HEK293 (cell line): ENCODE measurements at regions not wholly inside any gene's neighbourhood (a gene's known extent, or its start where the extent isn't known, plus 50 kb on each side); places are given as distances from the start of the nearest gene placed in this dataset.
"Not testable (repeated sequence)": the region's sequence is repeated elsewhere in the genome, so short reads cannot be mapped to it uniquely, and the experiment has no call there.

ENCODE experiments used
- CTCF ChIA-PET: fragments of 350-600 bp; formaldehyde crosslinking; extraction: SDS; loops from one replicate; lab custom pipeline; 2021; ENCODE audit warnings: antibody characterized with exemption; lab: Yijun Ruan, JAX
- POLR2A ChIA-PET: fragments of 300-600 bp; formaldehyde crosslinking; extraction: SDS; loops from one replicate; lab custom pipeline; 2020; ENCODE audit warnings: antibody characterized with exemption, inconsistent platforms; lab: Yijun Ruan, JAX
- H3K27ac ChIP-seq: fragments of 200-500 bp; sonication (Bioruptor generic); 2 replicates; pipeline ENCODE4 v1.5.1; 2014; ENCODE audit warnings: low read depth, low read length, control low read depth, inconsistent platforms; ENCODE audit errors: extremely low read depth
- H3K36me3 ChIP-seq, 2 experiments: fragments of 200-500 bp in 1 of 2; sonication (Bioruptor generic) in 1 of 2; 1 replicate in 1 of 2; 2 replicates in 1 of 2; pipeline ENCODE4 v1.5.1; 2014 to 2017; ENCODE audit warnings: inconsistent platforms in 2 of 2, low read length in 2 of 2; ENCODE audit not compliant: control insufficient read depth in 2 of 2, insufficient read depth in 1 of 2
- H3K4me1 ChIP-seq: fragments of 200-500 bp; sonication (Bioruptor generic); 2 replicates; pipeline ENCODE4 v1.5.1; 2014; ENCODE audit warnings: mild to moderate bottlenecking, low read length, inconsistent platforms; ENCODE audit not compliant: control insufficient read depth, insufficient read depth
- H3K4me3 ChIP-seq: 2 replicates; pipeline ENCODE4 v1.5.1; 2011; ENCODE audit warnings: low read depth, mild to moderate bottlenecking, control low read depth, low read length, moderate library complexity
- H3K9me3 ChIP-seq: fragments of 200-500 bp; sonication (Bioruptor generic); 2 replicates; pipeline ENCODE4 v1.5.1; 2014; ENCODE audit warnings: low read depth, low read length, inconsistent platforms; ENCODE audit not compliant: control insufficient read depth, insufficient read depth
- RBAK ChIP-seq: fragments of 450-650 bp; formaldehyde crosslinking; IDR thresholded peaks from 2 replicates; pipeline ENCODE4 v1.5.1; 2016; ENCODE audit warnings: missing biosample characterization, missing genetic modification characterization
- SCRT2 ChIP-seq: fragments of 450-650 bp; formaldehyde crosslinking; IDR thresholded peaks from 2 replicates; pipeline ENCODE4 v1.5.1; 2016; ENCODE audit warnings: missing biosample characterization, missing genetic modification characterization
- YY2 ChIP-seq: fragments of 450-650 bp; formaldehyde crosslinking; IDR thresholded peaks from 2 replicates; pipeline ENCODE4 v1.5.1; 2016; ENCODE audit warnings: missing biosample characterization, missing genetic modification characterization
- ZBTB48 ChIP-seq: fragments of 450-650 bp; formaldehyde crosslinking; IDR thresholded peaks from 2 replicates; pipeline ENCODE4 v1.5.1; 2016; ENCODE audit warnings: missing biosample characterization, missing genetic modification characterization
- ZNF121 ChIP-seq: fragments of 450-650 bp; formaldehyde crosslinking; IDR thresholded peaks from 2 replicates; pipeline ENCODE4 v1.5.1; 2016; ENCODE audit warnings: missing biosample characterization, missing genetic modification characterization
- ZNF132 ChIP-seq: fragments of 450-650 bp; formaldehyde crosslinking; IDR thresholded peaks from 2 replicates; pipeline ENCODE4 v1.5.1; 2017; ENCODE audit warnings: missing biosample characterization, missing genetic modification characterization, borderline replicate concordance
- ZNF174 ChIP-seq: fragments of 450-650 bp; formaldehyde crosslinking; IDR thresholded peaks from 2 replicates; pipeline ENCODE4 v1.5.0; 2017; ENCODE audit warnings: missing biosample characterization, mild to moderate bottlenecking, missing genetic modification characterization
- ZNF223 ChIP-seq: fragments of 450-650 bp; formaldehyde crosslinking; IDR thresholded peaks from 2 replicates; pipeline ENCODE4 v1.5.1; 2016; ENCODE audit warnings: missing biosample characterization, missing genetic modification characterization
- ZNF354C ChIP-seq: fragments of 450-650 bp; formaldehyde crosslinking; IDR thresholded peaks from 2 replicates; pipeline ENCODE4 v1.5.1; 2016; ENCODE audit warnings: missing biosample characterization, missing genetic modification characterization, low read depth, borderline replicate concordance
- ZNF48 ChIP-seq: fragments of 450-650 bp; formaldehyde crosslinking; IDR thresholded peaks from 2 replicates; pipeline ENCODE4 v1.5.1; 2016; ENCODE audit warnings: missing biosample characterization, missing genetic modification characterization
- ZNF560 ChIP-seq: fragments of 450-650 bp; formaldehyde crosslinking; IDR thresholded peaks from 2 replicates; pipeline ENCODE4 v1.5.1; 2017; ENCODE audit warnings: missing biosample characterization, missing genetic modification characterization, borderline replicate concordance
- ZNF629 ChIP-seq: fragments of 450-650 bp; formaldehyde crosslinking; IDR thresholded peaks from 2 replicates; pipeline ENCODE4 v1.5.1; 2017; ENCODE audit warnings: missing biosample characterization, missing genetic modification characterization
- ZNF654 ChIP-seq: fragments of 450-650 bp; formaldehyde crosslinking; IDR thresholded peaks from 2 replicates; pipeline ENCODE4 v1.5.1; 2016; ENCODE audit warnings: low read depth, missing biosample characterization, missing genetic modification characterization
- ZNF791 ChIP-seq: fragments of 450-650 bp; formaldehyde crosslinking; IDR thresholded peaks from 2 replicates; pipeline ENCODE4 v1.5.1; 2016; ENCODE audit warnings: missing biosample characterization, missing genetic modification characterization
- ZNF830 ChIP-seq: fragments of 450-650 bp; IDR thresholded peaks from 2 replicates; pipeline ENCODE4 v1.5.0; 2018; ENCODE audit warnings: missing biosample characterization, missing genetic modification characterization, low read depth, mild to moderate bottlenecking, moderate library complexity
- TF ChIP-seq, protein P1 (sequence below): fragments of 450-650 bp; formaldehyde crosslinking; IDR thresholded peaks from 2 replicates; pipeline ENCODE4 v1.5.1; 2016; ENCODE audit warnings: missing biosample characterization, missing genetic modification characterization

DNA sequence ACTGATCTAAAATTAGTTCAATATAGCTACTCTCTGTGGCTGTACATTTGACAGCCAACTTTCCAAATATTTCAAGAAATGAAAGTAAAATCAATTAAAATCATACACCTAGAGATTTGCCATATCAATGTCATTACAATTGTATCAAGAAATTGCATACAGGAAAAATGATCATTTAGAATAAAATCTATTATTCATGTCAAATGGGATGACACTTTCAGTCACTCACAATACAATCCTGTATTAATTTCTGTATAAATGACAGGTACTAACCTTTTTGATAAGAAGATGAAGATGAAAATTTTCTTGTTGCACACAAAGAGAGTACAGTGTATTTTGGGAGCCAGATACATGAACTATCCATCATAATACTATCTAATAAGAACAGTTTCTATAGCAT, 1588.9 kb upstream of the PRMT6 start:
- no peaks in the 10 kb centered on the region for H3K36me3 ChIP-seq
- H3K27ac ChIP-seq = no peak overlapping the region
- no peak overlapping the region for H3K4me3 ChIP-seq
- ChIA-PET CTCF (no interaction called here), POLR2A (no interaction called here)
- H3K4me1 ChIP-seq = no peaks in the 10 kb centered on the region
- no peaks in the 10 kb centered on the region for H3K9me3 ChIP-seq
- TF ChIP-seq, protein P1, sequence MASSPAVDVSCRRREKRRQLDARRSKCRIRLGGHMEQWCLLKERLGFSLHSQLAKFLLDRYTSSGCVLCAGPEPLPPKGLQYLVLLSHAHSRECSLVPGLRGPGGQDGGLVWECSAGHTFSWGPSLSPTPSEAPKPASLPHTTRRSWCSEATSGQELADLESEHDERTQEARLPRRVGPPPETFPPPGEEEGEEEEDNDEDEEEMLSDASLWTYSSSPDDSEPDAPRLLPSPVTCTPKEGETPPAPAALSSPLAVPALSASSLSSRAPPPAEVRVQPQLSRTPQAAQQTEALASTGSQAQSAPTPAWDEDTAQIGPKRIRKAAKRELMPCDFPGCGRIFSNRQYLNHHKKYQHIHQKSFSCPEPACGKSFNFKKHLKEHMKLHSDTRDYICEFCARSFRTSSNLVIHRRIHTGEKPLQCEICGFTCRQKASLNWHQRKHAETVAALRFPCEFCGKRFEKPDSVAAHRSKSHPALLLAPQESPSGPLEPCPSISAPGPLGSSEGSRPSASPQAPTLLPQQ (tag by site-specific recombination) = no peak
- no peak for TF ChIP-seq ZNF174
- TF ChIP-seq RBAK = no peak

DNA sequence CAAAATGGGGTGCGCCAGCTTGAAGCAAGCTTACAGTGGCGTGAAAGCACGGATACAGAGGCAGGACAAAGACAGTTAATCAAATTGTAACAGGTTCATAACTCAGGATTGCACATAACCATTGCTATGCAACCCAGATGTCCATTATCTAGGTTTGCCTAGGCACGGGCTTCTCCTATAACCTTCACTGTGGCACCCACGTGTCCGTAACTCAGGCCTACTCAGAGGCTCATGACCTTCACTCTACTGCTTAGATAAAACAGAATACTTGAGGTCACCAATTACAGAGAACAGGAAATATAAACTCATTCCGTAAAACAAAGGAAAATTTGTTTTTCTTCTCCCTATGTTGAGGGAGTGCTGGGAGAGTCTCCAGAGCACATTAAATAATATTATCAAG, 1585.9 kb upstream of the PRMT6 start:
- H3K9me3 ChIP-seq, H3K27ac ChIP-seq, H3K4me3 ChIP-seq, H3K36me3 ChIP-seq, POLR2A ChIA-PET, CTCF ChIA-PET, H3K4me1 ChIP-seq: not testable (repeated sequence)

DNA sequence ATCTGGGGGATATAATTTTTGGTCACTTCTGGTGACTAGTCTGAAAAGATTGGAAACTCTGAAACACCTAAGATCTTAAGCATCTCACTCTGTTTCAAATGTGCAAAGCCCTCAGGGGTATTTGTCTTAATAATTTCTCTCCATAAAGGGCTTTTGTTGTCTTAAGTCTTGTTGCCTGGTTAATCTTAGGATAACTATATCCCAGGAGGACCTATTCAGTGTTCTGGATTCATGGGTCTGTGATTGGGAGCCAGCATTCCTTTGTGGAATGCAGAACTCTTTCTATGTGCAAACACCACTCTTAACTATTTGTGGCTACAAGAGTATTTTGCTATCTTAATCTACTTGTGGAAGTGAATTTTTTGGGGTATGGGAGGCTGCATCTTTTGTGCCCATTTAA, 1573.0 kb upstream of the PRMT6 start:
- Histone ChIP-seq H3K27ac (no peak overlapping the region), H3K36me3 (no peaks in the 10 kb centered on the region), H3K4me1 (no peaks in the 10 kb centered on the region), H3K4me3 (no peak overlapping the region), H3K9me3 (no peaks in the 10 kb centered on the region)
- ChIA-PET CTCF (no interaction called here), POLR2A (no interaction called here)
- no peak for TF ChIP-seq YY2 (tag by site-specific recombination)
- TF ChIP-seq ZNF629 (tag by site-specific recombination) = no peak
- no peak for TF ChIP-seq ZNF121
- no peak for TF ChIP-seq ZNF791 (tag by site-specific recombination)
- no peak for TF ChIP-seq ZNF132
- TF ChIP-seq ZNF560 (tag by site-specific recombination) = no peak
- TF ChIP-seq ZNF223 (tag by site-specific recombination) = no peak

DNA sequence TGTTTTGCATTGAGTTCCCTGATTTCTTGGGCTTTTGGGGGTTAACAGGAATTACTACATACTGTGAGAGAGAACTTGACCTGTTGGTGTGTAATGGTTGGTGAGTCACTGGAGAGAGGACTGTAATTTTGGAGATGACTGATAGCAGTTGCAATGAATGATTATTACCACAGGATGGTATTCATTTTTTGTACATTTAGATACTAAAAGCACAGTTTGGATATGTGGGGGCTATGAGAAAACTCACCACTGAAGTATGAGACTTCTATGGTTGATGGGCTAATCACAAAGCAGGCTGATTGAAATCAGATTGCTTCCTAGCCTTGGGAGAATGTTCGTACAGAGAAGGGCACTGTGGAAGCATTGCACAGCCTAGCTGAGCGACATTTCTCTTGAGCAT, 1571.3 kb upstream of the PRMT6 start:
- Histone ChIP-seq H3K9me3 (no peaks in the 10 kb centered on the region), H3K4me1 (no peaks in the 10 kb centered on the region), H3K4me3 (no peak overlapping the region), H3K27ac (no peak overlapping the region), H3K36me3 (no peaks in the 10 kb centered on the region)
- TF ChIP-seq ZNF354C (tag by site-specific recombination) (no peak), ZNF830 (tag by site-specific recombination) (no peak), SCRT2 (tag by site-specific recombination) (no peak), ZBTB48 (tag by site-specific recombination) (no peak), ZNF654 (tag by site-specific recombination) (no peak), ZNF48 (no peak)
- TF ChIP-seq, protein P1 (tag by site-specific recombination) = no peak
- POLR2A ChIA-PET = no interaction called here
- CTCF ChIA-PET = no interaction called here
